ENCODE measurements at regions not wholly inside any gene's neighbourhood (a gene's known extent, or its start where the extent isn't known, plus 50 kb on each side); places are given as distances from the start of the nearest gene placed in this dataset.

- Histone ChIP-seq H3K27me3 (ENCODE audit: control insufficient read depth in 2 of 2, insufficient read depth in 2 of 2, low read length in 2 of 2) (peaks cover 12 to 30% of the 10 kb centered on the region in 2 experiments; a peak in 4 of 5 replicates), H3K36me3 (ENCODE audit: control insufficient read depth, insufficient read depth, low read length) (no peaks in the 10 kb centered on the region), H3K4me3 (no peak overlapping the region), H3K9me1 (ENCODE audit: control insufficient read depth, insufficient read depth, low read length) (no peaks in the 10 kb centered on the region), H3K9me3 (replicated peaks; ENCODE audit: control insufficient read depth, insufficient read depth, low read depth, low read length) (no peaks in the 10 kb centered on the region), H3K27ac (ENCODE audit: extremely low read depth, low read depth, low read length) (no peak overlapping the region), H3K4me1 (replicated peaks in 1 of 2; ENCODE audit: control insufficient read depth in 2 of 2, insufficient read depth in 2 of 2, low read length in 2 of 2) (no peaks in the 10 kb centered on the region), H3K4me2 (ENCODE audit: insufficient read depth, low read length) (no peak overlapping the region), H3K79me2 (ENCODE audit: control insufficient read depth, insufficient read depth, low read length) (no peaks in the 10 kb centered on the region), H2AFZ (ENCODE audit: low read depth, low read length) (no peak overlapping the region), H4K20me1 (replicated peaks; ENCODE audit: control insufficient read depth, insufficient read depth, low read length) (no peaks in the 10 kb centered on the region), H3K9ac (ENCODE audit: insufficient read depth in 1 of 2, low read depth in 2 of 2, low read length in 2 of 2) (no peak overlapping the region)
- intact Hi-C loops (cut with micrococcal nuclease): loop anchor here (5.0 kb wide), 2 partner anchors 69 to 134 kb away; no protein-coding TSS in a partner anchor
- in situ Hi-C loops (cut with MboI): no loop called here
- ATAC-seq: no peak
- POLR2A ChIA-PET: no interaction called here
- TF ChIP-seq TAF9B (IDR thresholded peaks at IDR 0.05; ENCODE audit: partially characterized antibody) (no peak), NR3C1 (CRISPR knock-in tag; IDR thresholded peaks at IDR 0.05) (no peak), STAT5B (CRISPR knock-in tag; IDR thresholded peaks at IDR 0.05) (no peak), NCOA4 (IDR thresholded peaks at IDR 0.05; ENCODE audit: partially characterized antibody) (no peak), HMG20A (CRISPR knock-in tag; conservative IDR thresholded peaks at IDR 0.05) (no peak), SREBF1 (IDR thresholded peaks at IDR 0.05; ENCODE audit: borderline replicate concordance, low read depth, low read length) (no peak), ZBTB17 (CRISPR knock-in tag; IDR thresholded peaks at IDR 0.05) (no peak), ZNF184 (CRISPR knock-in tag; IDR thresholded peaks at IDR 0.05) (no peak)
- BruUV-seq (replicated peaks): no TSS peak
- CTCF ChIA-PET (ENCODE audit: low intra/inter-chr PET ratio): interaction anchor here (0.7 to 1.5 kb wide), 2 partner anchors 118 to 715 kb away, joined by 4 to 9 read pairs; no protein-coding TSS in a partner anchor
- no peak for FAIRE-seq
- DNase-seq (ENCODE audit: extremely low read depth in 1 of 4, low spot score in 3 of 4): no peak
- WGBS (ENCODE audit: insufficient coverage, low coverage, missing lambda C conversion rate): 44% methylated on average over 7 of the region's 7 CpGs
Observed at GRCh38 chr10:29378106-29378505, 89.2 kb downstream of the LYZL1 start.

GRCh38 chr10:29379208-29379607 is 90.3 kb downstream of the LYZL1 start:
- Histone ChIP-seq H3K27ac (ENCODE audit: extremely low read depth, low read depth, low read length) (no peak overlapping the region), H3K4me3 (no peak overlapping the region), H4K20me1 (replicated peaks; ENCODE audit: control insufficient read depth, insufficient read depth, low read length) (no peaks in the 10 kb centered on the region), H3K4me2 (ENCODE audit: insufficient read depth, low read length) (no peak overlapping the region), H2AFZ (ENCODE audit: low read depth, low read length) (no peak overlapping the region), H3K9me1 (ENCODE audit: control insufficient read depth, insufficient read depth, low read length) (no peaks in the 10 kb centered on the region), H3K36me3 (ENCODE audit: control insufficient read depth, insufficient read depth, low read length) (no peaks in the 10 kb centered on the region), H3K9ac (ENCODE audit: insufficient read depth in 1 of 2, low read depth in 2 of 2, low read length in 2 of 2) (no peak overlapping the region), H3K27me3 (ENCODE audit: control insufficient read depth in 2 of 2, insufficient read depth in 2 of 2, low read length in 2 of 2) (peaks cover 15 to 36% of the 10 kb centered on the region in 2 experiments; a peak in 4 of 5 replicates), H3K79me2 (ENCODE audit: control insufficient read depth, insufficient read depth, low read length) (no peaks in the 10 kb centered on the region), H3K9me3 (replicated peaks; ENCODE audit: control insufficient read depth, insufficient read depth, low read depth, low read length) (no peaks in the 10 kb centered on the region), H3K4me1 (replicated peaks in 1 of 2; ENCODE audit: control insufficient read depth in 2 of 2, insufficient read depth in 2 of 2, low read length in 2 of 2) (no peaks in the 10 kb centered on the region)
- intact Hi-C loops (cut with micrococcal nuclease) (loop anchor here (5.0 kb wide), 2 partner anchors 68 to 133 kb away; no protein-coding TSS in a partner anchor), in situ Hi-C loops (cut with MboI) (no loop called here)
- ChIA-PET POLR2A (no interaction called here), CTCF (ENCODE audit: low intra/inter-chr PET ratio) (no interaction called here)
- FAIRE-seq (no peak), DNase-seq (ENCODE audit: extremely low read depth in 1 of 4, low spot score in 3 of 4) (no peak), ATAC-seq (no peak)
- 3% methylated on average over 4 of the region's 4 CpGs for WGBS (ENCODE audit: insufficient coverage, low coverage, missing lambda C conversion rate)
- BruUV-seq (replicated peaks): no TSS peak
- TF ChIP-seq NR2C1 (IDR thresholded peaks at IDR 0.05) (no peak), NR2C1 (tag; IDR thresholded peaks at IDR 0.05) (no peak), ARHGAP35 (IDR thresholded peaks at IDR 0.05; ENCODE audit: partially characterized antibody) (no peak), SFPQ (IDR thresholded peaks at IDR 0.05; ENCODE audit: low read depth, low read length) (no peak), PHB2 (IDR thresholded peaks at IDR 0.05; ENCODE audit: low read depth) (no peak), RB1 (IDR thresholded peaks at IDR 0.05; ENCODE audit: low read depth) (no peak), NUFIP1 (IDR thresholded peaks at IDR 0.05; ENCODE audit: partially characterized antibody) (no peak), IRF2 (CRISPR knock-in tag; IDR thresholded peaks at IDR 0.05) (no peak)
